Stomach (tissue), 4 donors: ENCODE measurements at regions not wholly inside any gene's neighbourhood (a gene's known extent, or its start where the extent isn't known, plus 50 kb on each side); places are given as distances from the start of the nearest gene placed in this dataset.

ENCODE experiments used
- CTCF ChIP-seq, 7 experiments: fragments of 450-650 bp in 4 of 7; fragments of 200-600 bp in 3 of 7; sonication (generic) in 3 of 7; IDR thresholded peaks; one replicate each; pipeline ENCODE4 v1.5.1; 2016 to 2019; ENCODE audit warnings: antibody characterized with exemption in 7 of 7, control low read depth in 2 of 7, mild to moderate bottlenecking in 1 of 7
- EP300 ChIP-seq: sonication (generic); formaldehyde crosslinking; IDR thresholded peaks from one replicate; pipeline ENCODE4 v1.6.1; 2017; ENCODE audit warnings: antibody characterized with exemption
- POLR2A ChIP-seq, 4 donors: fragments of 450-650 bp; IDR thresholded peaks; one replicate each; pipeline ENCODE4 v1.6.1; 2016; ENCODE audit warnings: antibody characterized with exemption in 4 of 4, control low read depth in 2 of 4, mild to moderate bottlenecking in 1 of 4, moderate library complexity in 1 of 4
- POLR2AphosphoS5 ChIP-seq, 3 donors: sonication (generic); formaldehyde crosslinking; IDR thresholded peaks; one replicate each; pipeline ENCODE4 v1.6.1; 2016; ENCODE audit warnings: antibody characterized with exemption in 3 of 3

- TF ChIP-seq CTCF (IDR thresholded peaks at IDR 0.05) = no peak
- no peak for TF ChIP-seq POLR2A (IDR thresholded peaks at IDR 0.05)
- peak in 2 of 3 donors; percentile 17 to 45 for TF ChIP-seq POLR2AphosphoS5 (IDR thresholded peaks at IDR 0.05)
- no peak for TF ChIP-seq EP300
These were observed 439.5 kb downstream of the EFNB2 start for GRCh38 chr13:106095919-106096318.
